ENCODE measurements at regions not wholly inside any gene's neighbourhood (a gene's known extent, or its start where the extent isn't known, plus 50 kb on each side); places are given as distances from the start of the nearest gene placed in this dataset.
A peak's percentile ranks its signal among the peaks of the same experiment; 100 is the strongest.

- ATAC-seq = no peak
- in situ Hi-C loops (cut with MboI) = no loop called here
- POLR2A ChIA-PET = no interaction called here
- Histone ChIP-seq H3K9me3 (replicated peaks; ENCODE audit: control insufficient read depth, insufficient read depth, low read depth, low read length) (no peaks in the 10 kb centered on the region), H3K27me3 (ENCODE audit: control insufficient read depth in 2 of 2, insufficient read depth in 2 of 2, low read length in 2 of 2) (peaks cover 0 to 5% of the 10 kb centered on the region in 2 experiments; a peak in 2 of 5 replicates), H4K20me1 (replicated peaks; ENCODE audit: control insufficient read depth, insufficient read depth, low read length) (no peaks in the 10 kb centered on the region), H3K4me1 (replicated peaks in 1 of 2; ENCODE audit: control insufficient read depth in 2 of 2, insufficient read depth in 2 of 2, low read length in 2 of 2) (no peaks in the 10 kb centered on the region), H3K79me2 (ENCODE audit: control insufficient read depth, insufficient read depth, low read length) (no peaks in the 10 kb centered on the region), H3K4me3 (no peak overlapping the region), H3K9me1 (ENCODE audit: control insufficient read depth, insufficient read depth, low read length) (no peaks in the 10 kb centered on the region), H3K9ac (ENCODE audit: insufficient read depth in 1 of 2, low read depth in 2 of 2, low read length in 2 of 2) (no peak overlapping the region), H3K27ac (ENCODE audit: extremely low read depth, low read depth, low read length) (no peak overlapping the region), H3K4me2 (ENCODE audit: insufficient read depth, low read length) (no peak overlapping the region), H2AFZ (ENCODE audit: low read depth, low read length) (no peak overlapping the region), H3K36me3 (ENCODE audit: control insufficient read depth, insufficient read depth, low read length) (no peaks in the 10 kb centered on the region)
- 0% methylated on average over 1 of the region's 1 CpG for WGBS (ENCODE audit: insufficient coverage, low coverage, missing lambda C conversion rate)
- DNase-seq (ENCODE audit: extremely low read depth in 1 of 4, low spot score in 3 of 4) = no peak
- intact Hi-C loops (cut with micrococcal nuclease) = no loop called here
- FAIRE-seq = no peak
- no TSS peak for BruUV-seq (replicated peaks)
- TF ChIP-seq CEBPG (CRISPR knock-in tag; IDR thresholded peaks at IDR 0.05) (no peak), CEBPG (tag; conservative IDR thresholded peaks at IDR 0.05 in 1 of 2, IDR thresholded peaks at IDR 0.05 in 1 of 2) (peak in 1 of 2 experiments; percentile 23; a peak in 1 of 4 replicates), RNF2 (IDR thresholded peaks at IDR 0.05) (no peak)
- CTCF ChIA-PET (ENCODE audit: low intra/inter-chr PET ratio) = no interaction called here
These were observed 67.2 kb upstream of the FOXD3 start for GRCh38 chr1:63255153-63255552.

GRCh38 chr1:63261736-63262458, 60.5 kb upstream of the FOXD3 start:
- Histone ChIP-seq H3K27me3 (ENCODE audit: control insufficient read depth in 2 of 2, insufficient read depth in 2 of 2, low read length in 2 of 2) (peaks cover 0 to 10% of the 10 kb centered on the region in 2 experiments; a peak in 1 of 5 replicates), H3K9me1 (ENCODE audit: control insufficient read depth, insufficient read depth, low read length) (no peaks in the 10 kb centered on the region), H3K4me1 (replicated peaks in 1 of 2; ENCODE audit: control insufficient read depth in 2 of 2, insufficient read depth in 2 of 2, low read length in 2 of 2) (no peaks in the 10 kb centered on the region), H4K20me1 (replicated peaks; ENCODE audit: control insufficient read depth, insufficient read depth, low read length) (no peaks in the 10 kb centered on the region), H3K36me3 (ENCODE audit: control insufficient read depth, insufficient read depth, low read length) (no peaks in the 10 kb centered on the region), H3K27ac (ENCODE audit: extremely low read depth, low read depth, low read length) (no peak overlapping the region), H2AFZ (ENCODE audit: low read depth, low read length) (no peak overlapping the region), H3K79me2 (ENCODE audit: control insufficient read depth, insufficient read depth, low read length) (no peaks in the 10 kb centered on the region), H3K4me2 (ENCODE audit: insufficient read depth, low read length) (no peak overlapping the region; the same call in 1 of the 2 replicates), H3K9ac (ENCODE audit: insufficient read depth in 1 of 2, low read depth in 2 of 2, low read length in 2 of 2) (no peak overlapping the region), H3K4me3 (no peak overlapping the region), H3K9me3 (replicated peaks; ENCODE audit: control insufficient read depth, insufficient read depth, low read depth, low read length) (no peaks in the 10 kb centered on the region)
- ATAC-seq (peak; percentile 75), DNase-seq (ENCODE audit: extremely low read depth in 1 of 4, low spot score in 3 of 4) (peak in 1 of 4 experiments; percentile 3), FAIRE-seq (no peak)
- WGBS (ENCODE audit: insufficient coverage, low coverage, missing lambda C conversion rate) = 0% methylated on average over 2 of the region's 2 CpGs
- in situ Hi-C loops (cut with MboI) (no loop called here), intact Hi-C loops (cut with micrococcal nuclease) (no loop called here)
- POLR2A ChIA-PET = interaction anchor here (0.5 kb wide), 1 partner anchor 126 kb away, joined by 3 read pairs; no protein-coding TSS in a partner anchor
- no TSS peak for BruUV-seq (replicated peaks)
- CTCF ChIA-PET (ENCODE audit: low intra/inter-chr PET ratio) = no interaction called here
- TF ChIP-seq ATF3 (IDR thresholded peaks at IDR 0.05) (peak; percentile 87), ATF3 (CRISPR knock-in tag; conservative IDR thresholded peaks at IDR 0.05) (no peak), NFIC (IDR thresholded peaks at IDR 0.05) (peak; percentile 78), MYC (IDR thresholded peaks at IDR 0.05; ENCODE audit: low read depth, low read length) (peak; percentile 33; the same call in 1 of the 2 replicates), MYC (CRISPR knock-in tag; IDR thresholded peaks at IDR 0.05; ENCODE audit: borderline replicate concordance, low read depth) (no peak), POLR2B (IDR thresholded peaks at IDR 0.05; ENCODE audit: low read depth, partially characterized antibody) (no peak), CTCFL (IDR thresholded peaks at IDR 0.05; ENCODE audit: borderline replicate concordance, insufficient read depth, low read depth, low read length, poor library complexity, severe bottlenecking) (no peak), JUND (IDR thresholded peaks at IDR 0.05; ENCODE audit: borderline replicate concordance, low read depth, low read length) (peak; percentile 32; the same call in 1 of the 2 replicates), JUND (tag; IDR thresholded peaks at IDR 0.05; ENCODE audit: borderline replicate concordance, low read depth, low read length) (no peak), NFE2 (IDR thresholded peaks at IDR 0.05; ENCODE audit: low read depth) (peak; percentile 57)

Measured in K562 (cell line).